ENCODE measurements at regions not wholly inside any gene's neighbourhood (a gene's known extent, or its start where the extent isn't known, plus 50 kb on each side); places are given as distances from the start of the nearest gene placed in this dataset.
A peak's percentile ranks its signal among the peaks of the same experiment; 100 is the strongest.

GRCh38 chr3:14590569-14590968 is 50.4 kb upstream of the GRIP2 start:
- DNase-seq (ENCODE audit: low read depth): no peak

GRCh38 chr3:14592390-14592789 is 52.2 kb upstream of the GRIP2 start:
- no peak for DNase-seq (ENCODE audit: low read depth)

GRCh38 chr3:14592836-14593235 is 52.7 kb upstream of the GRIP2 start:
- DNase-seq (ENCODE audit: low read depth): no peak

GRCh38 chr3:14594234-14594633 is 54.1 kb upstream of the GRIP2 start:
- DNase-seq (ENCODE audit: low read depth): no peak

GRCh38 chr3:14595561-14595960 is 55.4 kb upstream of the GRIP2 start:
- DNase-seq (ENCODE audit: low read depth): no peak

GRCh38 chr3:14597266-14597665 is 54.3 kb upstream of the CCDC174 start:
- no peak for DNase-seq (ENCODE audit: low read depth)

- DNase-seq (ENCODE audit: low read depth): peak; percentile 1
Measured at GRCh38 chr3:14598143-14598569, 53.4 kb upstream of the CCDC174 start.

- no peak for DNase-seq (ENCODE audit: low read depth)
Measured at GRCh38 chr3:14599488-14599887, 52.1 kb upstream of the CCDC174 start.

GRCh38 chr3:14600075-14600474 is 51.5 kb upstream of the CCDC174 start:
- no peak for DNase-seq (ENCODE audit: low read depth)

- no peak for DNase-seq (ENCODE audit: low read depth)
Measured at GRCh38 chr3:14600856-14601610, 50.5 kb upstream of the CCDC174 start.

GRCh38 chr3:14601692-14602005 is 49.9 kb upstream of the CCDC174 start:
- no peak for DNase-seq (ENCODE audit: low read depth)

Data from stimulated activated CD8-positive, alpha-beta memory T cell treated with anti-CD3 and anti-CD28 coated beads, Interleukin-12 subunit alpha, Interleukin-12 subunit beta, amount 100 ng/mL, for 1 hour (primary cell).